Fibroblast of pulmonary artery (primary cell): ENCODE measurements at regions not wholly inside any gene's neighbourhood (a gene's known extent, or its start where the extent isn't known, plus 50 kb on each side); places are given as distances from the start of the nearest gene placed in this dataset.

Experiments used
- DNase-seq: peaks from one replicate; pipeline ENCODE4 v3.0.0-alpha.2; 2010; ENCODE audit warnings: low read depth
- H3K4me3 ChIP-seq: replicated peaks from 2 replicates; pipeline ENCODE4 v1.5.1; 2011; ENCODE audit warnings: low read depth, mild to moderate bottlenecking, control low read depth, low read length, moderate library complexity
- TF ChIP-seq, protein P1 (sequence below): IDR thresholded peaks from 2 replicates; pipeline ENCODE4 v1.5.1; 2011; ENCODE audit warnings: mild to moderate bottlenecking, control low read depth, low read length, inconsistent platforms; ENCODE audit errors: missing control alignments

DNA sequence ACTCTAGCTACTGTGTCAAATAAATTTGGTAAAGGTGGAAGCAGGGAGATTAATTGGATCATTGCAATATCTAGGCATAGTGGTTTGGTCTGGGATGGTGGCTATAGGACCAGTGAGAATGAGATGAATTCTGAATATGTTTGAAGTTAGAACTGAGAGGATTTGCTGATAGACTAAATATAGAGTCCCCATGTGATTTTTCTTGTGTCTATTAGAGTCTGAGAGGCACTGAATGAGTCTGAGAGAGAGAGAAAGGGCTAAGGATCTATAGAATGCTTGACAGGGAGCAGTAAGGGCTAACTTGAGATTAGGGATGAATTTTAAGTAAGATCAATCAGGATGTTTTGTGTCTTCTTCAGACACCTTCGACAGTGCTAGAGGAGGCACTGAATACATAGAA lies 77.9 kb upstream of the CHL1 start:
- TF ChIP-seq, protein P1, sequence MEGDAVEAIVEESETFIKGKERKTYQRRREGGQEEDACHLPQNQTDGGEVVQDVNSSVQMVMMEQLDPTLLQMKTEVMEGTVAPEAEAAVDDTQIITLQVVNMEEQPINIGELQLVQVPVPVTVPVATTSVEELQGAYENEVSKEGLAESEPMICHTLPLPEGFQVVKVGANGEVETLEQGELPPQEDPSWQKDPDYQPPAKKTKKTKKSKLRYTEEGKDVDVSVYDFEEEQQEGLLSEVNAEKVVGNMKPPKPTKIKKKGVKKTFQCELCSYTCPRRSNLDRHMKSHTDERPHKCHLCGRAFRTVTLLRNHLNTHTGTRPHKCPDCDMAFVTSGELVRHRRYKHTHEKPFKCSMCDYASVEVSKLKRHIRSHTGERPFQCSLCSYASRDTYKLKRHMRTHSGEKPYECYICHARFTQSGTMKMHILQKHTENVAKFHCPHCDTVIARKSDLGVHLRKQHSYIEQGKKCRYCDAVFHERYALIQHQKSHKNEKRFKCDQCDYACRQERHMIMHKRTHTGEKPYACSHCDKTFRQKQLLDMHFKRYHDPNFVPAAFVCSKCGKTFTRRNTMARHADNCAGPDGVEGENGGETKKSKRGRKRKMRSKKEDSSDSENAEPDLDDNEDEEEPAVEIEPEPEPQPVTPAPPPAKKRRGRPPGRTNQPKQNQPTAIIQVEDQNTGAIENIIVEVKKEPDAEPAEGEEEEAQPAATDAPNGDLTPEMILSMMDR, result no peak
- no peak overlapping the region for H3K4me3 ChIP-seq
- no peak for DNase-seq

- no peak for DNase-seq
- no peak overlapping the region for H3K4me3 ChIP-seq
- TF ChIP-seq, protein P1, result no peak
Observed at GRCh38 chr3:123341-123740, 73.2 kb upstream of the CHL1 start.

DNA sequence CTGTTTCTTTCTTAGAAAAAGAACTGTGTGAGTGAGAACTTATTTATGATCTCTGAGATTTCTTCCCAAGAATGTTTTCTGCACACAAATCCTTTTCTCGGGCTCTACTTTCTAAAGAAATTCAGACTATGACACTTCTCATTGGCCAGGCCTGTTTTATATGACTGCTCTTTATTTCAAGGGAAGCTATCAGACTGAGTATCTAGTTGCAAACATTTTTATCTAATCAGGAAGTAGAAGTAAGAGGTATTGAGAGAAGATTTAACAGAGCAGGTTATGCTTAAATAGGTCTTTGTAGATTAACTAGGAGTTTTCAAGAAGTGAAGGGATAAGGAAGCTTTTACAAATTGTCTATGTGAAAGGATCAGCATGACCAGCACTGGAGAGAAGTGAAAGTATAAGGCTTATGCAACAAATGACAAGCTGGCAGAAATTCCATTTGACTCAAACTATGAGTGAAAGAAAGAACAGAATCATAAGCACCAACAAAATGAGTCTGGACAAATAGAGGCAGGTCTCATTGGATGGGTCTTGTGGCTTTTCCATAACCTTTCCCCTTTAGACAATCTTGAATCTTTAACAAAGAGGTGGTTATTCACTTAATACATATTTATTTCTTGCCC lies 71.9 kb upstream of the CHL1 start:
- no peak overlapping the region for H3K4me3 ChIP-seq
- no peak for DNase-seq
- TF ChIP-seq, protein P1, result no peak

GRCh38 chr3:128515-129172 lies 67.9 kb upstream of the CHL1 start:
- TF ChIP-seq, protein P1, result no peak
- no peak for DNase-seq
- no peak overlapping the region for H3K4me3 ChIP-seq

- no peak overlapping the region for H3K4me3 ChIP-seq
- DNase-seq, result no peak
- TF ChIP-seq, protein P1, result no peak
Observed at GRCh38 chr3:131151-131888, 65.2 kb upstream of the CHL1 start.

DNA sequence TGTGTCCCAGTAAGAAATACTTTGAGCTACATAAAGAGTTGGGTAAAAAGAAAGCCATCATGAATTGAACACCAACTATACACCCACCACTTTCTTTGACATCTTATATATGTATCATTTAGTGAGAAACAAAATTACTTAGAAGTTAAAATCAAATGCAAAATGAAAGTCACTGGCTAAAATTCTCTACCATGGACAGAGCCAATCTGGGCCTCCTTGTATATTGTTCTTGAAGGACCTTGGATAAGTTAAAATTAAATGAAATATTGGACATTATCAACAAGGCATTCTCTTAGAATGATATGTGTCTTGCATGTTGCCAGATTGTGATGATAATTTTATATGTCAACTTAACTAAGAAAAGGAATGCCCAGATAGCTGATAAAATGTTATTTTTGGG lies 64.2 kb upstream of the CHL1 start:
- no peak overlapping the region for H3K4me3 ChIP-seq
- no peak for DNase-seq
- TF ChIP-seq, protein P1, result no peak
